Fibroblast of pulmonary artery (primary cell): ENCODE measurements at regions not wholly inside any gene's neighbourhood (a gene's known extent, or its start where the extent isn't known, plus 50 kb on each side); places are given as distances from the start of the nearest gene placed in this dataset.

Experiments used
- DNase-seq: peaks from one replicate; pipeline ENCODE4 v3.0.0-alpha.2; 2010; ENCODE audit warnings: low read depth
- H3K4me3 ChIP-seq: replicated peaks from 2 replicates; pipeline ENCODE4 v1.5.1; 2011; ENCODE audit warnings: low read depth, mild to moderate bottlenecking, control low read depth, low read length, moderate library complexity
- TF ChIP-seq, protein P1 (sequence below): IDR thresholded peaks from 2 replicates; pipeline ENCODE4 v1.5.1; 2011; ENCODE audit warnings: mild to moderate bottlenecking, control low read depth, low read length, inconsistent platforms; ENCODE audit errors: missing control alignments

DNA sequence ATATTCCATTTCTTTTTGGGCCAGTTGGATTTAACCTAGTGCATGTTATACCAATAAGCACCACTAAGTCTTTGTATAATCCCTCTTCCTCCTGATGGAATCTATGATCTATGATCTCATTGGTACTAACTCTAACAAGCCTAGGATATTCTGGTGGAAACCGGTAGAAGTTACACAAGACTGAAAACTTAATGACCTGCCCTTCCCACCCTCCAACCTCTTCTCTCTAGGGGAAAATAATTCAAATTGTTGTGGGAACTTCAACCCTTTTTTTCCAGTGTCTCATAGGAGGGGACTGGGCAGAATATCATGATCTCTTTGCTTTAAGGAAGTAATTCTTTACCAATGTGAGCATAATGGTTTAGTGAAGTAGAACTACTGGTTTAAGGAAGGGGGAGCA, 289.5 kb upstream of the BOD1L1 start:
- H3K4me3 ChIP-seq = no peak overlapping the region
- TF ChIP-seq, protein P1, sequence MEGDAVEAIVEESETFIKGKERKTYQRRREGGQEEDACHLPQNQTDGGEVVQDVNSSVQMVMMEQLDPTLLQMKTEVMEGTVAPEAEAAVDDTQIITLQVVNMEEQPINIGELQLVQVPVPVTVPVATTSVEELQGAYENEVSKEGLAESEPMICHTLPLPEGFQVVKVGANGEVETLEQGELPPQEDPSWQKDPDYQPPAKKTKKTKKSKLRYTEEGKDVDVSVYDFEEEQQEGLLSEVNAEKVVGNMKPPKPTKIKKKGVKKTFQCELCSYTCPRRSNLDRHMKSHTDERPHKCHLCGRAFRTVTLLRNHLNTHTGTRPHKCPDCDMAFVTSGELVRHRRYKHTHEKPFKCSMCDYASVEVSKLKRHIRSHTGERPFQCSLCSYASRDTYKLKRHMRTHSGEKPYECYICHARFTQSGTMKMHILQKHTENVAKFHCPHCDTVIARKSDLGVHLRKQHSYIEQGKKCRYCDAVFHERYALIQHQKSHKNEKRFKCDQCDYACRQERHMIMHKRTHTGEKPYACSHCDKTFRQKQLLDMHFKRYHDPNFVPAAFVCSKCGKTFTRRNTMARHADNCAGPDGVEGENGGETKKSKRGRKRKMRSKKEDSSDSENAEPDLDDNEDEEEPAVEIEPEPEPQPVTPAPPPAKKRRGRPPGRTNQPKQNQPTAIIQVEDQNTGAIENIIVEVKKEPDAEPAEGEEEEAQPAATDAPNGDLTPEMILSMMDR = no peak
- no peak for DNase-seq

DNA sequence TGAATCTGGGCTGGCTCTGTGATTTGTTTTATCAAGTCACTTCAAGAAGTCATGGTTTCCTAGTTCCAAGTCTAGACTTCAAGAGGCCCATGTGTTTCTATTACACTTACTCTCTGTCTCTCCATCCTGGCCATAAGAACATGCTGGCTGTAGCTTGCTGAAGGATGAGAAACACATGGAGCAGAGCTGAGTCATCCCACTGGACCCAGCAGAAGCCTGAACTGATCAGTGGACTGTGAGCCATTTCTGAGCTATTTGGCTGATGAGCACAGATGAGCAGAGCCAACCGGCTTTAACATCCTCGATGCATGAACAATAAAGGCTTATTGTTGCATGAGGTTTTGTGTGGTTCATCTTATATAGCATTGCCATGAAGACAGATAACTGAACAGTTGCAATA, 290.6 kb upstream of the BOD1L1 start:
- TF ChIP-seq, protein P1 = no peak
- DNase-seq = peak; percentile 92
- H3K4me3 ChIP-seq = no peak overlapping the region

DNA sequence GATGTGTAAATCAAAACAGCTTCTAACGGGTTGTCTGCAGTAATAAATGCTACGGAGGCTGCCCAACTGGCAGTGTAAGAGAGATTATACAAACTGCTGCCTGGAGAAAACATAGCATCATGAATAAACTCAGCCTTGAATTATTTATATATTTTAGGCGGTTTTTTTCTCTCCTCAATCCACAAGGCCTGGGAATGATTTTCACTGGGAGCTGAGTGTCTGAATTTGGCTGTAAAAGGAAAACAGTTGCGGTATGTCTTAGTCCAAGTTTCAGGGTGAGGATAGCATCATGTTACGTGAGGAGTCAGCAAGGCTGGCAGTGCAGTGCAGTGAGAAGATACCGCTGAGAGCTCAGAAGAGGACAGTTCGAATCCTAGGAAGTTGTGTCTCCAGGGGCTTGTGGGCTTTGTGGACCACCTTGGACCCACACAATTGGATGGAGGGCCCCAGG, 291.5 kb upstream of the BOD1L1 start:
- DNase-seq = peak; percentile 70
- TF ChIP-seq, protein P1 = no peak
- no peak overlapping the region for H3K4me3 ChIP-seq

DNA sequence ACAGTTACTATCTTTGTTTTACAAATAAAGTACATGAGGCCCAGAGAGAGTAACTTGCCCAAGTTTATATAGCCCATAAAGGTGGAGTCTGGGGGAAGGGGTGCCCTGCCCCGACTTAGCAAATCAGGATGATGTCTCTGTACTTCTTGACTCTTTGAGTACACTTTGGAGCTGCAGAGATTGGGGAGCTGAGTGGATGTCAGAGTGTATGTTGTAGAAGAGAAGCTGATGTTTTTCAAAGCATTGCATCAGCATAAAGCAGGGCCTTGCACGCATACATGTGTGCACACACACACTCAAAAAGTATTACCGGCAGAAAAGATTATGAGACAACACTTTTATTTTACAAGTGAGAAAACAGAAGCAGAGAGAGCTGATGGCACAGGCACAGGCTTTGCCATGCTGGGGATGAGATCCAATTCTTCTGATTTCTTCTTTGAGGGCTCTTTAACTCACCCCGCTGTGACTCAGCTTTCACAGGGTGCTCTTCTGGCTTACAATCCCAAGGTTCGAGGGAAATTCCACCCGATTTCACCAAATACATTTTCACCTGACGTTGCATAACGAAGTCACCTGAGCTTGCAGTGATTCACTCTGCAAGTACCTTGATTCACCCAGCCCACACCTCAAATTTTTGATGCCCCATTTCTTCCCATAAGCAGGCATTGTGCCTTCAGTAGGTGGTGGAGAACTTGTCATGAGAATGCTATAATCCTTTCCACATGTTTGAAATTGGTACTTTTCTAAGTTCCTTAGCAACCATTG, 292.8 kb upstream of the BOD1L1 start:
- TF ChIP-seq, protein P1 = no peak
- DNase-seq = no peak
- H3K4me3 ChIP-seq = no peak overlapping the region

DNA sequence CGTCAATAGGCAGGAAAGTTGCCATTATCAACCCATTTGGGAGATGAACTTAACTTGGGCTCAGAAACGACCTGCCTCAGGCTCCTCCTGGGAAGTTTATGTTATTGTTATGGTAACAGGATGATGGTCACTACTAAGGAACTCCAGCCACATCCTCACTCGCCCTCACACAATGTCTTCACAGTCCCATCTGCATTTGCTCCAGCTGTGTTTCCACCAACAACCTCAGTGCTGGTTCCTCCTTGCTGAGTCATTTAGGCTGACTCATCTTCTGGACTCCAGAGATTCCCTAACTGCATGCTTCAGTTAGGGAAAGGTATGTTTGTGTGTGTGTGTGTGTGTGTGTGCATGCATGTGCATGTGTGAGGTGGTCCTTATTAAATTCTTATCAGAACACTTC, 293.4 kb upstream of the BOD1L1 start:
- no peak overlapping the region for H3K4me3 ChIP-seq
- TF ChIP-seq, protein P1 = no peak
- peak; percentile 100 for DNase-seq

DNA sequence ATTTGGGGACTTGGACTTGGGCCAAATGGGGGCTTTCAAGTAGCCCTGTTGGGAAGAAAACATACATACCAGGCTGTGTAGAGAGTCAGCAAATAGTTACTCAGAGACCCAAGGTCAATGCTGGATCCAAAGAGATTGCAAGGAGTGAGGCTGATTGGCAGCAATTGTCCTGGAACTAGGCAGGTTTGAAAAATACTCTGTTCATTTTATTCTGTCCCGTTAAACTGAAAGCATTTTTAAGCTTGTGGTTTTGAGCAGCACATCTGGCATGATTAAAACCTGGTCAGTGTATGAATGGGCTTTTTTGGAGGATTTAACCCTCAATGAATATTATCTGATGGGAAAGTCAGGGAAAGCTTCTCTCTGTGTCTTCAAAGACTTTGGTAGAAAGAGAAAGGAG, 294.3 kb upstream of the BOD1L1 start:
- H3K4me3 ChIP-seq = no peak overlapping the region
- DNase-seq = peak; percentile 42
- TF ChIP-seq, protein P1 = no peak

DNA sequence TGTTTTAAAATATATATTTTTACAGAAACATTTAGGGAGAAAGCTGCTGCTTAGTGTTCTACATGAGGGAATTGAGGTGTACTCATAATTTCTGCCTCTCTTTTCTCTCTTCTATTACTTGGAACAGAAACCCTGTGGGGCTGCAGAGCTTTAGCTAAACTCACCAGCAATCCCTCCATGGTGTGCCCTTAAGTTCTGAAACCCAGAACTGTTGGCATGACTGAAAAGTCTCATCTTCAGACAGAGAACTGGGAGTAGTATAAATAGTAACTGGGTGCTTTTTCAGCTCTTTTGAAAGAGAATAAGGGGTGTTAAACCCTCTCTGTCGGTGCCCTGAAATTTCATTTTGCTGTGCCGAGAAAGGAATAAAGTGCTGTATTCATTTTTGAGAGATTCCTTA, 294.9 kb upstream of the BOD1L1 start:
- DNase-seq = no peak
- H3K4me3 ChIP-seq = no peak overlapping the region
- TF ChIP-seq, protein P1 = no peak
